HG03354 (cell line): ENCODE measurements at regions not wholly inside any gene's neighbourhood (a gene's known extent, or its start where the extent isn't known, plus 50 kb on each side); places are given as distances from the start of the nearest gene placed in this dataset.
"Not testable (repeated sequence)": the region's sequence is repeated elsewhere in the genome, so short reads cannot be mapped to it uniquely, and the experiment has no call there.

Experiments
- ATAC-seq: cut with Tn5 transposase; IDR thresholded peaks from one replicate; pipeline ENCODE4 v1.9.1; 2021; ENCODE audit warnings: mild to moderate bottlenecking; ENCODE audit not compliant: unreplicated experiment, poor library complexity, severe bottlenecking

DNA sequence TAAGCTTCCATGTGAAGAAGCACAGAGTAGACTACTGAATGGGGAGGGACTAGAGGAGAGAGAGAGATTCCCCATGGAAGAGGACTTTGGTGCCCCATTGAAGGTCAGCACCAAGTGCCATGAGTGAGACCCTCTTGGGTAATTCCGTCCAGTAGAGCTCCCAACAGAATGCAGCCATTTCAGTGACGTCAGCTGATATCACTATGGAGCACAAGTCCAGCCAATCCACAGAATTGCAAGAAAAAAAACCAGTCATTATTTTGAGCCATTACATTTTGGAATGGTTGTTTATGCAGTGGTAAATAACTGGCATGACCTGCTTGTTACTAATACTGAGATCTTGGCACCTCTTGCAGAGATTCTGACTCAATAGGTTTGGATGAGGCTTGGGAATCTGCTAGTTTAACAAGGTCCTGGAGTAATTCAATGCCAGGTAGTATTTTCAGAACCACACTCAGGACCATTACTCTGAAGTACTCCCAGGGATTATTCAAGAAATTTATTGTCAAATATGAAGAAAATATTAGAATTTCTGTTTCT is 52.6 kb upstream of the SP8 start:
- no peak for ATAC-seq

DNA sequence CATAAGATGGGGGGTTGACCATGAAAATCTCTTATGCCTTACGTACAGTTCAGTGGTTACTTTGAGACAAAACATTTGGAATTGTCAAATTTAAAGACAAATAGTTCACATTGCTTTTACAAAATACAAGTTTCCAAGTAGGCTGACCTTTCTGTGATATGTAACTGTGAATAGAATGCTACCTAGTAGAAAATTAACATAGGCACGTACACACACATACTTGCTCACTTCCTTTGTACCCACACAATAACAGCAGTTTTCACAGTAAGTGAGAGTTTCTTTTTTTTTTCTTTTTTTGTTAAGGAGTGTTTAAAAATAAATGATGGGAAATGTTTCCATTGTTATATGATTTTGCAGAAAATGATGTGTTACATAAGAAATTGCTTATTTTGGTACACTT is 53.3 kb upstream of the SP8 start:
- ATAC-seq = no peak

DNA sequence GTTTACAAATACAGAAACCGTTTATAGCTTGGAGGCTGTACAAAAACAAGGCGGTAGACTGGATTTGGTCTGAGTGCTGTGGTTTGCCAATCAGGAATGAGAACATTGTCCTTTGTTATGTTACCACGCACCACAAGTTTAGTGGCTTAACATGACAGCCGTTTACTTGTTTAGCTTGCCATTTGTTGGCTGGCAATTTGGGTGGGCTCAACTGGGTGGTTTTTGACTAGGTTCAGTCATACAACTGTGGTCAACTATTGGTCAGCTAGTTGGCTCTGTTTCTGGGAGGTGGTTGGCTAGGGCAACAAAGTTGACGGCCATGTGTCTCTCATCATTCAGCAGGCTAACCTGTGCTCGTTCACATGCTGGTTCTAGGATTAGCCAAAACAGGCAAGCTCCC is 60.1 kb upstream of the SP8 start:
- ATAC-seq = no peak

DNA sequence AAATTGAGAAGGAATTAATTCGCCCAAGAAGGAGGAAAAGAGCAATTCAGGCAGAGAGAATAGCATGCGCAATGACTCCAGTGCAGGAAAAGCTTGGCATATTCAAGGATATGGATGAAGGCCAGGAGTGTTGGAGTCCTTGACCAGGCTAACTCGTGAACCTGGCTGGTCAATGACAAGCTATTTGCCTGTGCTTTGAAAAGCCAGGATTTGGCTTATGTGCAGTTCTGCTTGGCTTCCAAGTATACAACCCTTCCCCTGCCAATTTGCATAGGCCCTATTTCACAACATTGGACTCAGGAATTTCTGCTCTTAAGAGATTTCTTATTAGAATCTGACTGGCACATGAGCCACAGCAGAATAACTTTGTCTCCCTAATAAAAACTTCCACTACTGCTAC is 72.3 kb upstream of the SP8 start:
- no peak for ATAC-seq

DNA sequence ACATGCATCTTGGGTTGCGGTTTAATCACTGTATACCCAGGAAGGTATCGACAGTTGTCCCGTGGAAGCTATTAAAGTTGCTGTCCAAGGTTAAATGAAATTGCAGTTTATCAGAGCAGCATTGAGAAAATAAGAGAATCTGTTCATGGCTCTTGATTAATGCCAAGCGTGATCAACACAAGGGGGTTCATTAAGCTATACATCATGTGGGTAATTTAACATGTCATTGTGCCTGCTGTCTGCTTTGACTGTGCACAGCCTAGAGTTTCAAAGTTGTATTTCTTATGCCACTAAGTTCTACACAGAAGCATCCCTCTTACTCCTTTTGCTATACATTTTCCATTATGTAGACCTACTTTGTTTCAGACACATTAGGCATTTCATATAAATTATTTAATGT is 74.8 kb upstream of the SP8 start:
- ATAC-seq = no peak

DNA sequence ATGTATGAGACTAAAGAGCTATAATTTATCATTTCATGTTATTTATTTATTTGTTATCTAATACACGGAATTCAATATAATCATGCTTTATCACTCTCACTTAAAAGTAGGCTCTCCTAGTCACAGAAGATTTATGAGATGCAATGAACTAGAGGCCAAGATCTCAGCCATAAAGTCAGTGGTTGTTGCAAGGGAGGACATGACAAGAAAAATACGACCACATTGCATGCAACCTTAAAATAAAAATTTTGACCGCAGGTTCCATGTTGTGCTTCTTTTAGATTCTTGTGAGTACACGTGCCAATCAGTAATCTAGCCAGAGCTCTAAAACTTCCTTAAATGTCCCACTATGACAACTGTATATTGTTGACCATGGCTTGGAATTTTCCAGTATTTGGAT is 75.9 kb upstream of the SP8 start:
- ATAC-seq = no peak

DNA sequence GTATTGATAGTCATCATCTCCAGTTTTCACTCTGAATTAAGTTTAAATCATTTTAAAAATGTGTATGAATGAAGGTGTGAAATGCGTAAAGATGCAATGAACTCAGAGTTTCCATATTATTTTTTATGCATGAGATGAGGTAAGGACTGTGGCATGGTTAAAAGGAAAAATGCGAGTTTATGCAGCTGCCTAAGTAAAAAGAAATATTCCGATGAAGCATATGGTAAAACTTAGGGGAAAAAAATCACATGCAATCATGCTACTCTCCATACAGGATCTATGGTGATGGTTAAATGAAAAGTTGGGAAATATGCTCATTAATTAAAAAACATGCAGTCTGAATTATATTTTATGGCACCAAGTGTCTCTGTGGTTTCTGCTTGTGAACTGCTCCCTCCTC is 77.5 kb upstream of the SP8 start:
- no peak for ATAC-seq

DNA sequence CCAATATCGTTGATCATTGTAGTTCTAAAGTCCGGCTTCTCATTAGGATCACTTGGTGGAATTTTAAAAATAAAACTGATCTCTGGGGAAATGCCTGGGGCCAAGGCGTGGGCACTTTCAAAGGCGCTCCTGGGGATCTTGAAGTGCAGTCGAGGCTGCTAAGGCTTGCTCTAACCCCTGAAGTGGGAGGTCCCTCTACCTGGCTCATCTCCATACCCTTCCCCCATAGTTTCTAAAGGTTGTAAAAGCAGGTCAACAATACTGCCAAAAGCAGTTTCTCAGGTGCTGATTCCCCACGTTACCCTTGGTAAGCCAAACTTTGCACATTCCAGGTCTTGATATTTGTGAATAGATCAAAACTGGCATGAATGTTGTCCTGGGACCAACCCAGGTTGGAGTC is 79.0 kb upstream of the SP8 start:
- ATAC-seq = no peak

DNA sequence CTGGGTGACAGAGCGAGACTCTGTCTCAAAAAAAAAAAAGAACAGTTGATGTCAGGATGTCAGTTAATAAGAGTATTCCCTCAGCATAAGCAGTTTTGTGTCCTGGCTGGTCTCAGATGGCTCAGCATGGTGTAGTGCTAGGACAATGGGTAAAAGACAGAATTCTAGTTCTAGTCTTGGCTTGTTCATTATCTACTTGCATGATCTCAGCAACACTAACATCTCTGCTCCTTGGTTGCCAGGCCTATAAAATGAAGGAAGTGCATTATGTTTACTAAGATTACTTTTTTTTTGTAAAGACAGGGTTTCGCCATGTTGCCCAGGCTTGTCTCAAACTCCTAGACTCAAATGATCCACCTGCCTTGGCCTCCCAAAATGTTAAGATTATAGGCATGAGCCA is 84.3 kb upstream of the SP8 start:
- no peak for ATAC-seq

DNA sequence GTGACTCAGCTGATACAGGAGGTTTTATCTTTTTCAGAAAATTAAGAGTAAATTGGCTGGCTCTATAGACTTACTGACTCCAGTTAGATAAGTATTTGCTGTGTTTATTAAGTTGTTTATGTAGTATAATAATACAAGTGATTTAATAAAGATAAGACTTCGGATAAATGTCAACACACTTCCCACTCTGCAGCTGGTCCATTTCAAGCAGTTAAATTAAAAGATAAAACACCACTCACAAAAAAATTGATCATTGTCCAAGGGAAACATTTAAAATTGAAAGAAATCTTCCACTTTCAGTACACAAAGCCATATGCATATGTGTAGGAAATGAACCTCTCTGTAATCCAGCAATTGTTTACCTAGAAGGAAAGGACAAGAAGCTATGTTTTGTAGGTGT is 106.1 kb upstream of the SP8 start:
- no peak for ATAC-seq

DNA sequence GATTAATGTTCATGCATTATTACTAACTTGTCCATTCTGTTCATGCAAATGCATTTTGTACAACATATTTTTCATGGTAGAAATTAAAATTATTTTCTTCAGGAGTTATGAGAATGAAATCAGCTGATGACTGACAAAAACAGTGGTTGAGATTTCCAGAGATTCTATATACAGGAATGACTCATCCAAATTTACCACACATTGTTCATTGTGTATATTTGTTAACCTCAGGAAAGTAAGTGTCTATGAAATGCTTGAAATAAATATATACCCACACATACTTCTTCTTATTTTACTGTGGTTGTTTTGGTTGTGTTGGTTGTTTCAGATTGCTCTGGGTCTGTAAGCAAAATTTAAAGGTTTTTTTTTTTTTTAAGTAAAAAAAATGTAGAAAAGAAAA is 108.1 kb upstream of the SP8 start:
- no peak for ATAC-seq

DNA sequence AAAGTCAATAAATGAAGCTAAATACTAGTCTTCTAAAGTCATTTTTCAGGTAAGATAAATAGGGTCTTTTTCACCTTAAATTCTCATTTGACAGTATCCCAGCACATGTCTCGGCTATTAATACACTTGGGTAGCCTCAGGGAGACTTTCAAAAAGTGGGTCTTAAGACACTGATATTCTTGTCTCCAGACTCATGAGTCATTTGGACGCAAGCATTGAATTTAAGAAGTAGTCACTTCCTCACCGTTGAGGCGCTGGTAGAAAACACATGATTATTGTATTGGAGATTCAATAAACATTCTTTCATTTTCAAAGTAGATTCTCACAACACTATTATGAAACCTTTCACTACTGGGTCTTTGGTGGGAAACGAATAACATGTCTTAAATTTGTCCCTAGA is 108.9 kb upstream of the SP8 start:
- no peak for ATAC-seq

DNA sequence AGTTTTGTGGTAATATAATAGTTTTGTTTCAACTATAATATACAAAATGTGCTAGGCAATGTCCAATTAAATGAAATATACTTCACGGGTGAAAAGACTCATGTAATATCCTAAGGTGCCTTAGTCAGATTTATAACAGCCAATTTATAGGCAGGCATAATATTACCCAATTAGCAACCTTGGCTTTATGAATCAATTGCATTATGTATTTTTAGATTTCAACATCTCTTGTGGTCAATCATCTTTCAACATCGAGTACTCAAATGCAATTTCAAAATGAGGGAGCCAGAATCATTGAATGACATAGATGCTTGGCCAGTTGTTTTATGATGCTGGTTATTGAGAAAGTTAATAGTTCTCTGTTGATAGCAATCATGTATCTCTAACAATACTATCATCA is 110.3 kb upstream of the SP8 start:
- no peak for ATAC-seq

DNA sequence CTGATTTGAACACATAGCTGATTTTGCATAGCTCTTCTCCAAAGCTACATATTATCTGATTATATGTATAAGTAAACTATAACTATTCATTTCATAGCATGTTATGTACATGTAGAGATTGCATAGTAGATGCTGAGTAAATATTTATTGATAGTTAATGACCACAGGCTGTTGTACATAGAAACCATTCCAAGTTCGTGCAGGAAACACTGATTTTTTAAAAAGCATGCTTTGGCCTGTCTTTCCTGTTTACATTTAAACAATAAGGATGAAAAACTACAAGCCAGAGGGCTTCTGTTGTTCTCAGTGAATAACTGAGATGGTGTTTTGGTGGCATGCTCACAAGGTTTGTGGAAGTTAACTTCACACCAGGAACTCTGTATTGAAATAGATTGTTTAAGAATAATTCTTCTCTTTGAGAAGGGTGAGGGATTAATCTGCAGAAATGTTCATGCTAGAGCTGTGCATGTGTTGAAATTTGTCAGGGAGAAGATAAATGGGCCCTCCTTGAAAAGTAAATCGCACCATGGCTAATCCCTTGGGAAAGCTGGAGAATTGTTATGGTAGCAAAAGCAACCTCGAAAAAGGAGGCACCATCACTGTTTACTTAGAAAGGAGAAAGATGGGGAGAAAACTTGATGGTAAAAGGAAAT is 120.2 kb upstream of the SP8 start:
- ATAC-seq = no peak

DNA sequence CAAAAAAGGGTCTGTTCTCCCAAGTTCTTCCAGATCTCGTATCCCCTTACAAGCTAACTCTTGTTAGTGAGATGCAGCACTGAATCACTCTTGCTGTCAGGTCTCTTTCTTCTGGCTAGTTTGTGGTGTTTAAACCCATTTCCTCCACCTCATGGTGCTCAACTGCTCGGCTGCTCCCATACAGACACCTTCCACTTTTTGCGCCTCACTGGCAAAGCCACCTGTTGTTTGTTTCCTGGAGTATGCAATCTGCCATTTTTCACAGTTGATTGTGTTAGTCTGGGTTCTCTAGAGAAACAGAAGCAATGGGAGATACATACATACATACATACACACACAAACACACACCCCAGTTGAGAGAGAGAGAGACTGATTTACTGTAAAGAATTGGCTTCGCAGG is 124.4 kb upstream of the SP8 start:
- no peak for ATAC-seq

DNA sequence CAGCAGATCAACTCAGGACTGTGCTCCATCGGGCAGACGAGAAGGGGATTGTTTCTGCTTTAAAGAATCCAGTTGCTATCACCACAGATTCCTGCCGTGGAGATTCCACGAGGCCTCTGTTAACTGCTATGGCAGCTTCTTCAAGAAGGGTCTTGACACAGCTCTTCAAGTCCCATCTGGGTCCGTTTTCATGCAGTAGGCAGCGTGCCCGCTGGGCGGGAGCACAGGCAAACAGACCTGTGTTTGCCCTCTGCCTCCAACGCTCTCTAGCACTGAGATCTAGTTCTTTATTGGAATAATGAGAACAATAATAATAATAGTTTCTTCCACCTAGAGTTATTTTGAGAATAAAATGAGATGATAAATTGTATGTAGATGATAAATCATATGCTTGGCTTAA is 127.2 kb upstream of the SP8 start:
- ATAC-seq = no peak

DNA sequence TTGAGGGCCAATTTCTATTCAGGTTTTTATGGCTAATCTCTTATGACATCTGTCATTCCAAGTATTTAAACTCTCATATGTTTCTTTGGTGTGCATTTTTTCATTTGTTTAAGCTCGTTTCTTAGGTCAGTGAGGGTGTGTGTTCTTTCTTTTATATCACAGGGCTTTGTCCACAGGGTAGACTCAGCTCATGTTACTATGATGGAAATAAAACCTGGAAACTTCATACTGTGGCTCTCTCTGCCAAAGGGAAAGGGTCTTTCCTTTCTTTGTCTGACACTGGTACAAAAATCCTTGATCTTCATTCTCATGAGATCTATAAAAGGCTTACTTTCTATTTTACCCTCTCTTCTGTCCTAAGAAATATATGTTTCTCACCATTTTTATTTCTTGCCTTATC is 129.6 kb upstream of the SP8 start:
- no peak for ATAC-seq

DNA sequence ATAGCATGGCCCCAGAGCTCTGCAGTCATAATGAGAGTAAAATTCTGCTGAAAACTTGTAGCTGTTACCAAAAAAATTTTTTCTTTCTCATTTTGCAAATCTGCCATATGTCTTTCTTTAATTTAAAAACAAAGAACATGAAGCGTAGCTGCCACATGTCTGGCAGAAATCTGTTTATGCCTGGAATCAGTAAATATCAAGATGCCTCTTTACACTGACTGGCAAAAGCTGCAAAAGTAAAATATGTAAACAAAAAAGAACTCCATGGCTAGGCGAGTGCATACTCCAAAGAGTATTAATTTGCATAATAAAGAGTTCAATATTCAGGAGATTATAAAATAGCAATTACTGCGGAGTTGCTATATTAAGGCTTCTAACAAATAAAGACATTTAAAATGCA is 130.9 kb upstream of the SP8 start:
- ATAC-seq = no peak

DNA sequence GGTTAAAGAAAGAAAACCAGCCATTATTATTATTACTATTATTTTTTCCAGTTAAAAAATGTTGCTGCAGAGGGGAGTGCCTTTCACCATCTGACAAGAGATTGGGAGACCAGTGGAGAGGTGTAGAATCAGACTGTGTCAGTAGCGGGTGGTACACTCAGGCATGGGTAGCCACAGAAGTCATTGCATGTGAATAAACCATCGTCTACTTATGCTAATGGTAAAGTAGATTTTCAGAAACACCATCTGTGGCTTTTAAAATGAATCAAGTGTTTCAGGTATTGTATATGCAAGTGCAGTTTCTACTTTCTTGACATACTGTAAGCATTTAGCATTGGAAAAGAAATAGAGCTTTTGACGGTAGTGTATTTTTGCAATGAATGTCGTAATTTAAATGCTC is 131.5 kb upstream of the SP8 start:
- no peak for ATAC-seq

DNA sequence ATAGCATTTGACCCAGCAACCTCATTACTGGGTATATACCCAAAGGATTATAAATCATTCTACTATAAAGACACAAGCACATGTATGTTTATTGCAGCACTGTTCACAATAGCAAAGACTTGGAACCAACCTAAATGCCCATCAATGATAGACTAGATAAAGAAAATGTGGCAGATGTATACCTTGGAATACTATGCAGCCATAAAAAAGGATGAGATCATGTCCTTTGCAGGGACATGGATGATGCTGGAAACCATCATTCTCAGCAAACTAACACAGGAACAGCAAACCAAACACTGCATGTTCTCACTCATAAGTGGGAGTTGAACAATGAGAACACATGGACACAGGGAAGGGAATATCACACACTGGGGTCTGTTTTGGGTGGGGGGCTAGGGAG is 140.5 kb upstream of the SP8 start:
- not testable (repeated sequence) for ATAC-seq

DNA sequence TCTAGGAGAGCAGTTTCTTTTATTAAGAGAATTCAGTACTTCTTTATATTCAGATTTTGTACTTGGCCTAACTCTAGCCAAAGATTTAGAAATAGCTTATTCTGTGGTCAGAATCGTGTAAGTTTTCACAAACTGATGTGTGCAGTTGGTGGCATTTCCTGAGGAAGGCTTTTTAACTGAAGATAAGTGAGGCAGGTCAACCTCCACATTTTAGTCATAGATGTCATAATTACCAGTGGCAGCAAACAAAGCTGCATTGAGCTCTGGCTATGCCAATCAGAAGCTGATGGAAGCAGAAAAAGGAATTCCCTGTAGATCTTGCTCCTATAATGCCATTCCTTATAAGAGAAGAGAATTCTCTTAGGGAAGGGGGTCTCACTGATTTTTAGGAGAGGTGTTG is 141.3 kb upstream of the SP8 start:
- ATAC-seq = no peak

DNA sequence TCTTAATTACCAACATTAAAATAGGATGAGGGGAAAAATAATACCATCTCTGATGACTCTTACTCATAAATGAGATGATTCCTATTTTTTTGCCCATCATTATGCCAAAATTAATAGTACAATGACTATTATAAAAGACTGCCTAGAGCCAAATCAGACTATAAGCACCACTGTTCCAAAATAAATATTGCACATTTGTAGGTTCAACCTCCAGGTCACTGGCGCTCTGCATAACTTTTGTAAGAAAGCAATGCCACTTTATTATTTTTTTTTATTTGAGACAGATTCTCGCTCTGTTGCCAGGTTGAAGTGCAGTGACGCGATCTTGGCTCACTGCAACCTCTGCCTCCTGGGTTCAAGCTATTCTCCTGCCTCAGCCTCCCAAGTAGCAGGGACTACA is 142.5 kb upstream of the SP8 start:
- no peak for ATAC-seq
